IPS-20b (cell line): ENCODE measurements at regions not wholly inside any gene's neighbourhood (a gene's known extent, or its start where the extent isn't known, plus 50 kb on each side); places are given as distances from the start of the nearest gene placed in this dataset.

Source experiments
- H3K27ac ChIP-seq: one replicate; pipeline ENCODE4 v1.5.1; 2013; ENCODE audit warnings: low read length
- H3K27me3 ChIP-seq: 2 replicates; pipeline ENCODE4 v1.6.1; 2013; ENCODE audit warnings: mild to moderate bottlenecking, low read length, inconsistent platforms; ENCODE audit not compliant: insufficient read depth
- H3K36me3 ChIP-seq: 2 replicates; pipeline ENCODE4 v1.6.1; 2013; ENCODE audit warnings: low read depth, mild to moderate bottlenecking, inconsistent platforms, low read length, moderate library complexity; ENCODE audit not compliant: insufficient read depth
- H3K4me1 ChIP-seq: 2 replicates; pipeline ENCODE4 v1.6.1; 2013; ENCODE audit warnings: mild to moderate bottlenecking, control low read depth, inconsistent platforms, low read length, moderate library complexity; ENCODE audit not compliant: insufficient read depth
- H3K4me3 ChIP-seq: 2 replicates; pipeline ENCODE4 v1.5.1; 2013; ENCODE audit warnings: mild to moderate bottlenecking, low read length, inconsistent platforms
- H3K9ac ChIP-seq: 2 replicates; pipeline ENCODE4 v1.6.1; 2013; ENCODE audit warnings: low read depth, mild to moderate bottlenecking, inconsistent platforms, low read length, moderate library complexity
- H3K9me3 ChIP-seq: 2 replicates; pipeline ENCODE4 v1.6.1; 2013; ENCODE audit warnings: mild to moderate bottlenecking, low read depth, low read length, inconsistent platforms; ENCODE audit not compliant: insufficient read depth

GRCh38 chr5:126369083-126369482, 54.1 kb upstream of the GRAMD2B start:
- Histone ChIP-seq H3K27me3 (no peaks in the 10 kb centered on the region), H3K4me1 (peaks cover 37% of the 10 kb centered on the region), H3K9me3 (no peaks in the 10 kb centered on the region), H3K9ac (peak overlapping the region; percentile 37; the same call in 1 of the 2 replicates), H3K36me3 (no peaks in the 10 kb centered on the region), H3K4me3 (no peak overlapping the region), H3K27ac (no peak overlapping the region)

GRCh38 chr5:126369995-126370731, 53.0 kb upstream of the GRAMD2B start:
- Histone ChIP-seq H3K27me3 (no peaks in the 10 kb centered on the region), H3K9ac (peak overlapping the region; percentile 10; the same call in 1 of the 2 replicates), H3K27ac (no peak overlapping the region), H3K4me3 (no peak overlapping the region), H3K9me3 (no peaks in the 10 kb centered on the region), H3K4me1 (peaks cover 37% of the 10 kb centered on the region), H3K36me3 (no peaks in the 10 kb centered on the region)

- H3K4me3 ChIP-seq, result no peak overlapping the region
- H3K27me3 ChIP-seq, result no peaks in the 10 kb centered on the region
- no peaks in the 10 kb centered on the region for H3K9me3 ChIP-seq
- H3K9ac ChIP-seq, result peak overlapping the region; percentile 10; the same call in 1 of the 2 replicates
- no peaks in the 10 kb centered on the region for H3K36me3 ChIP-seq
- H3K27ac ChIP-seq, result no peak overlapping the region
- peaks cover 37% of the 10 kb centered on the region for H3K4me1 ChIP-seq
Measured at GRCh38 chr5:126370796-126371718, 52.2 kb upstream of the GRAMD2B start.

GRCh38 chr5:126373375-126374108, 49.7 kb upstream of the GRAMD2B start:
- Histone ChIP-seq H3K36me3 (no peaks in the 10 kb centered on the region), H3K9me3 (no peaks in the 10 kb centered on the region), H3K27ac (no peak overlapping the region), H3K4me1 (peaks cover 37% of the 10 kb centered on the region), H3K9ac (no peak overlapping the region), H3K27me3 (no peaks in the 10 kb centered on the region), H3K4me3 (no peak overlapping the region)
